HUES48 (cell line): ENCODE measurements at regions not wholly inside any gene's neighbourhood (a gene's known extent, or its start where the extent isn't known, plus 50 kb on each side); places are given as distances from the start of the nearest gene placed in this dataset.

ENCODE experiments used
- H3K27ac ChIP-seq: one replicate; pipeline ENCODE4 v1.7.0; 2013; ENCODE audit warnings: low read depth, low read length, inconsistent platforms
- H3K27me3 ChIP-seq: 2 replicates; pipeline ENCODE4 v1.6.1; 2013; ENCODE audit warnings: mild to moderate bottlenecking, low read length; ENCODE audit not compliant: control insufficient read depth, insufficient read depth
- H3K36me3 ChIP-seq: 2 replicates; pipeline ENCODE4 v1.6.1; 2013; ENCODE audit warnings: low read length; ENCODE audit not compliant: control insufficient read depth, insufficient read depth
- H3K4me1 ChIP-seq: 2 replicates; pipeline ENCODE4 v1.6.1; 2013; ENCODE audit warnings: mild to moderate bottlenecking, low read length; ENCODE audit not compliant: control insufficient read depth, insufficient read depth
- H3K4me3 ChIP-seq: 2 replicates; pipeline ENCODE4 v1.5.1; 2013; ENCODE audit warnings: mild to moderate bottlenecking, low read depth, low read length
- H3K9ac ChIP-seq: 2 replicates; pipeline ENCODE4 v1.6.1; 2013; ENCODE audit warnings: mild to moderate bottlenecking, low read depth, low read length, moderate library complexity
- H3K9me3 ChIP-seq: 2 replicates; pipeline ENCODE4 v1.6.1; 2013; ENCODE audit warnings: low read length; ENCODE audit not compliant: control insufficient read depth, insufficient read depth

GRCh38 chr6:122077603-122078002, 321.8 kb upstream of the HSF2 start:
- no peak overlapping the region for H3K9ac ChIP-seq

GRCh38 chr6:122078481-122078880, 321.0 kb upstream of the HSF2 start:
- Histone ChIP-seq H3K4me3 (no peak overlapping the region), H3K9ac (no peak overlapping the region), H3K4me1 (0 out of 2 replicates have a peak, but pooled peaks cover 2% of the 10 kb centered on the region), H3K27me3 (no peaks in the 10 kb centered on the region), H3K36me3 (no peaks in the 10 kb centered on the region), H3K27ac (no peak overlapping the region), H3K9me3 (no peaks in the 10 kb centered on the region)

More at GRCh38 chr6:122077603-122078002, 321.8 kb upstream of the HSF2 start:
- Histone ChIP-seq H3K27me3 (no peaks in the 10 kb centered on the region), H3K9me3 (no peaks in the 10 kb centered on the region), H3K27ac (no peak overlapping the region), H3K4me1 (0 out of 2 replicates have a peak, but pooled peaks cover 2% of the 10 kb centered on the region), H3K36me3 (no peaks in the 10 kb centered on the region), H3K4me3 (no peak overlapping the region)

GRCh38 chr6:122079916-122080315, 319.5 kb upstream of the HSF2 start:
- no peaks in the 10 kb centered on the region for H3K27me3 ChIP-seq
- H3K27ac ChIP-seq: no peak overlapping the region

GRCh38 chr6:122081921-122082320, 317.5 kb upstream of the HSF2 start:
- H3K36me3 ChIP-seq: no peaks in the 10 kb centered on the region
- H3K4me3 ChIP-seq: no peak overlapping the region
- no peaks in the 10 kb centered on the region for H3K4me1 ChIP-seq
- H3K27ac ChIP-seq: no peak overlapping the region
- no peaks in the 10 kb centered on the region for H3K9me3 ChIP-seq
- no peak overlapping the region for H3K9ac ChIP-seq
- H3K27me3 ChIP-seq: no peaks in the 10 kb centered on the region

More at GRCh38 chr6:122079916-122080315, 319.5 kb upstream of the HSF2 start:
- H3K4me1 ChIP-seq: 0 out of 2 replicates have a peak, but pooled peaks cover 2% of the 10 kb centered on the region
- H3K36me3 ChIP-seq: no peaks in the 10 kb centered on the region
- no peak overlapping the region for H3K9ac ChIP-seq
- H3K4me3 ChIP-seq: no peak overlapping the region
- no peaks in the 10 kb centered on the region for H3K9me3 ChIP-seq

- H3K9ac ChIP-seq: no peak overlapping the region
- no peaks in the 10 kb centered on the region for H3K36me3 ChIP-seq
- no peak overlapping the region for H3K27ac ChIP-seq
- no peaks in the 10 kb centered on the region for H3K9me3 ChIP-seq
- no peaks in the 10 kb centered on the region for H3K4me1 ChIP-seq
- H3K4me3 ChIP-seq: no peak overlapping the region
- H3K27me3 ChIP-seq: no peaks in the 10 kb centered on the region
These were observed 317.1 kb upstream of the HSF2 start for GRCh38 chr6:122082370-122082769.

GRCh38 chr6:122092366-122092765, 307.1 kb upstream of the HSF2 start:
- Histone ChIP-seq H3K9me3 (no peaks in the 10 kb centered on the region), H3K27ac (no peak overlapping the region), H3K4me1 (no peaks in the 10 kb centered on the region), H3K36me3 (no peaks in the 10 kb centered on the region), H3K27me3 (no peaks in the 10 kb centered on the region), H3K9ac (no peak overlapping the region), H3K4me3 (no peak overlapping the region)

GRCh38 chr6:122098201-122098678, 301.2 kb upstream of the HSF2 start:
- Histone ChIP-seq H3K27me3 (no peaks in the 10 kb centered on the region), H3K4me3 (no peak overlapping the region), H3K9ac (no peak overlapping the region), H3K4me1 (no peaks in the 10 kb centered on the region), H3K36me3 (no peaks in the 10 kb centered on the region), H3K27ac (no peak overlapping the region), H3K9me3 (no peaks in the 10 kb centered on the region)

GRCh38 chr6:122102026-122102425, 297.4 kb upstream of the HSF2 start:
- H3K27me3 ChIP-seq: no peaks in the 10 kb centered on the region
- H3K9me3 ChIP-seq: no peaks in the 10 kb centered on the region
- H3K36me3 ChIP-seq: no peaks in the 10 kb centered on the region
- no peaks in the 10 kb centered on the region for H3K4me1 ChIP-seq
- no peak overlapping the region for H3K27ac ChIP-seq
- no peak overlapping the region for H3K9ac ChIP-seq
- H3K4me3 ChIP-seq: no peak overlapping the region

- H3K4me3 ChIP-seq: no peak overlapping the region
- H3K27me3 ChIP-seq: no peaks in the 10 kb centered on the region
- no peaks in the 10 kb centered on the region for H3K9me3 ChIP-seq
- H3K9ac ChIP-seq: no peak overlapping the region
- H3K27ac ChIP-seq: no peak overlapping the region
- no peaks in the 10 kb centered on the region for H3K4me1 ChIP-seq
- H3K36me3 ChIP-seq: no peaks in the 10 kb centered on the region
These were observed 292.1 kb upstream of the HSF2 start for GRCh38 chr6:122107256-122107852.

- no peaks in the 10 kb centered on the region for H3K4me1 ChIP-seq
- H3K27ac ChIP-seq: no peak overlapping the region
These were observed 290.4 kb upstream of the HSF2 start for GRCh38 chr6:122109075-122109474.

GRCh38 chr6:122114717-122115116, 284.7 kb upstream of the HSF2 start:
- Histone ChIP-seq H3K4me1 (no peaks in the 10 kb centered on the region), H3K36me3 (no peaks in the 10 kb centered on the region), H3K27ac (no peak overlapping the region), H3K9ac (no peak overlapping the region), H3K9me3 (no peaks in the 10 kb centered on the region), H3K27me3 (no peaks in the 10 kb centered on the region), H3K4me3 (no peak overlapping the region)

More at GRCh38 chr6:122109075-122109474, 290.4 kb upstream of the HSF2 start:
- Histone ChIP-seq H3K27me3 (no peaks in the 10 kb centered on the region), H3K9ac (no peak overlapping the region), H3K4me3 (no peak overlapping the region), H3K36me3 (no peaks in the 10 kb centered on the region), H3K9me3 (no peaks in the 10 kb centered on the region)
